Neural crest cell (in vitro differentiated cells): ENCODE measurements at regions not wholly inside any gene's neighbourhood (a gene's known extent, or its start where the extent isn't known, plus 50 kb on each side); places are given as distances from the start of the nearest gene placed in this dataset.
A peak's percentile ranks its signal among the peaks of the same experiment; 100 is the strongest.

Source experiments
- DNase-seq: peaks from one replicate; pipeline ENCODE4 v3.0.0; 2021; ENCODE audit warnings: low read depth, mixed read lengths, low spot score
- H3K27ac Mint-ChIP-seq: one replicate; pipeline ENCODE4 v1.8.0; 2021; ENCODE audit warnings: mild to moderate bottlenecking, mixed read lengths; ENCODE audit not compliant: unreplicated experiment
- H3K27me3 Mint-ChIP-seq: 2 replicates; pipeline ENCODE4 v1.8.0; 2021; ENCODE audit warnings: low read depth, mild to moderate bottlenecking, mixed read lengths
- H3K36me3 Mint-ChIP-seq: 2 replicates; pipeline ENCODE4 v1.8.0; 2021; ENCODE audit warnings: low read depth, mild to moderate bottlenecking, mixed read lengths
- H3K4me1 Mint-ChIP-seq: 2 replicates; pipeline ENCODE4 v1.8.0; 2021; ENCODE audit warnings: mixed read lengths
- H3K4me3 Mint-ChIP-seq: one replicate; pipeline ENCODE4 v1.8.0; 2021; ENCODE audit warnings: mild to moderate bottlenecking, mixed read lengths
- H3K9me3 Mint-ChIP-seq: 2 replicates; pipeline ENCODE4 v1.8.0; 2021; ENCODE audit warnings: mixed read lengths
- TF ChIP-seq, protein P1 (sequence below): fragments of 200-600 bp; sonication (generic); conservative IDR thresholded peaks from 2 replicates; pipeline ENCODE4 v1.5.0; 2021; ENCODE audit warnings: antibody characterized with exemption, mild to moderate bottlenecking

GRCh38 chr2:164439885-164440284 lies 181.4 kb downstream of the GRB14 start:
- no peaks in the 10 kb centered on the region for H3K27me3 Mint-ChIP-seq
- TF ChIP-seq, protein P1, sequence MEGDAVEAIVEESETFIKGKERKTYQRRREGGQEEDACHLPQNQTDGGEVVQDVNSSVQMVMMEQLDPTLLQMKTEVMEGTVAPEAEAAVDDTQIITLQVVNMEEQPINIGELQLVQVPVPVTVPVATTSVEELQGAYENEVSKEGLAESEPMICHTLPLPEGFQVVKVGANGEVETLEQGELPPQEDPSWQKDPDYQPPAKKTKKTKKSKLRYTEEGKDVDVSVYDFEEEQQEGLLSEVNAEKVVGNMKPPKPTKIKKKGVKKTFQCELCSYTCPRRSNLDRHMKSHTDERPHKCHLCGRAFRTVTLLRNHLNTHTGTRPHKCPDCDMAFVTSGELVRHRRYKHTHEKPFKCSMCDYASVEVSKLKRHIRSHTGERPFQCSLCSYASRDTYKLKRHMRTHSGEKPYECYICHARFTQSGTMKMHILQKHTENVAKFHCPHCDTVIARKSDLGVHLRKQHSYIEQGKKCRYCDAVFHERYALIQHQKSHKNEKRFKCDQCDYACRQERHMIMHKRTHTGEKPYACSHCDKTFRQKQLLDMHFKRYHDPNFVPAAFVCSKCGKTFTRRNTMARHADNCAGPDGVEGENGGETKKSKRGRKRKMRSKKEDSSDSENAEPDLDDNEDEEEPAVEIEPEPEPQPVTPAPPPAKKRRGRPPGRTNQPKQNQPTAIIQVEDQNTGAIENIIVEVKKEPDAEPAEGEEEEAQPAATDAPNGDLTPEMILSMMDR: no peak

DNA sequence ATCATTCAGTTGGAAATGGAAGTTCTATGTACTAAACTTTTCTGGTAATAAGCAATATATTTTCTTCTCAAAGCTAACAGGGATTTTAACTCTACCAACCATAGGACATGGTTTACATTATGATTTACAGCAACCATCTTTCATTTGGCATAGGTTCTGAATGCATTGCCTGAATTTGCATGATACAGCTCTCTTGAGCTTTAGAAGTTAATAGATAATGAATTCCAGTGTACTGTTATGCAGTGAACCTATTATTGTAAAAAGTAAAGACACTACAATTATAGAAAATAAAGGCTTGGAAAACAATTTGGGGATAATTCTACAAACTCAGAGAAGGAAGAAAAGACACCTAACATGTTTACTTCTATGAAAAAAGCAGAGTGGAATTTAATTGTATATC lies 182.0 kb downstream of the GRB14 start:
- Mint-ChIP-seq H3K4me1 (no peaks in the 10 kb centered on the region), H3K4me3 (no peak overlapping the region), H3K27me3 (no peaks in the 10 kb centered on the region), H3K36me3 (no peaks in the 10 kb centered on the region), H3K27ac (no peak overlapping the region), H3K9me3 (peaks cover 3% of the 10 kb centered on the region)
- DNase-seq: no peak
- TF ChIP-seq, protein P1: no peak

More at GRCh38 chr2:164439885-164440284, 181.4 kb downstream of the GRB14 start:
- Mint-ChIP-seq H3K36me3 (no peaks in the 10 kb centered on the region), H3K4me3 (no peak overlapping the region), H3K9me3 (peaks cover 3% of the 10 kb centered on the region), H3K4me1 (no peaks in the 10 kb centered on the region), H3K27ac (no peak overlapping the region)
- DNase-seq: no peak

DNA sequence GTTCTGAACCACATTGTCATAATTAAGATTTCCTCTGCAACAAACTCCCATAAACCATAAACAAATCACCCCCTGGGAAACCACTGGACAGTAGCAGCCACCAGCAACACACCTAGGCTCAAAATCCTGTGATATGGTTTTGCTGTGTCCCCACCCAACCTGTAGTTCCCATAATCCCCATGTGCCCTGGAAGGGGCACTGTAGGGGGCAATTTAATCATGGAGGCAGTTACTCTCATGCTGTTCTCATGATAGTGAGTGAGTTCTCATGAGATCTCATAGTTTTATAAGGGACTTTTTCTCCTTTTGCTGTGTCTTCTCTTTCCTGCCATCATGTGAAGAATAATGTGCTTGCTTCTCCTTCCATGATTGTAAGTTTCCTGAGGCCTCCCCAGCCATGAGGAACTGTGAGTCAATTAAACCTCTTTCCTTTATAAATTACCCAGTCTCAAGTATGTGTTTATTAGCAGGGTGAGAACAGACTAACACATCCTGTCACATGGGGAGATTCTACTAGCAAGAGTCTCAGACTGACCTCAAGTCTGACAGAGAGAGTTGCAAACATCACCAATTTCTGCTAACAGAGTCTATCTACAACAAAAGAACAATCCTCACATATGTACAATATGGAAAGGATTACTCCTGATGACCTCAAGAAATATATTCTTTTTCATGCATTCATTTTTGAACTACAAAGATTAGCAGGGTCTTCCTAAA lies 182.6 kb downstream of the GRB14 start:
- no peaks in the 10 kb centered on the region for H3K36me3 Mint-ChIP-seq
- peaks cover 3% of the 10 kb centered on the region for H3K9me3 Mint-ChIP-seq
- no peaks in the 10 kb centered on the region for H3K4me1 Mint-ChIP-seq
- no peak overlapping the region for H3K4me3 Mint-ChIP-seq
- TF ChIP-seq, protein P1: no peak
- H3K27me3 Mint-ChIP-seq: no peaks in the 10 kb centered on the region
- DNase-seq: no peak
- no peak overlapping the region for H3K27ac Mint-ChIP-seq

- TF ChIP-seq, protein P1: no peak
- Mint-ChIP-seq H3K27ac (no peak overlapping the region), H3K4me3 (no peak overlapping the region), H3K9me3 (peaks cover 3% of the 10 kb centered on the region), H3K36me3 (no peaks in the 10 kb centered on the region), H3K27me3 (no peaks in the 10 kb centered on the region), H3K4me1 (no peaks in the 10 kb centered on the region)
- no peak for DNase-seq
Observed at GRCh38 chr2:164436131-164436530, 185.2 kb downstream of the GRB14 start.

DNA sequence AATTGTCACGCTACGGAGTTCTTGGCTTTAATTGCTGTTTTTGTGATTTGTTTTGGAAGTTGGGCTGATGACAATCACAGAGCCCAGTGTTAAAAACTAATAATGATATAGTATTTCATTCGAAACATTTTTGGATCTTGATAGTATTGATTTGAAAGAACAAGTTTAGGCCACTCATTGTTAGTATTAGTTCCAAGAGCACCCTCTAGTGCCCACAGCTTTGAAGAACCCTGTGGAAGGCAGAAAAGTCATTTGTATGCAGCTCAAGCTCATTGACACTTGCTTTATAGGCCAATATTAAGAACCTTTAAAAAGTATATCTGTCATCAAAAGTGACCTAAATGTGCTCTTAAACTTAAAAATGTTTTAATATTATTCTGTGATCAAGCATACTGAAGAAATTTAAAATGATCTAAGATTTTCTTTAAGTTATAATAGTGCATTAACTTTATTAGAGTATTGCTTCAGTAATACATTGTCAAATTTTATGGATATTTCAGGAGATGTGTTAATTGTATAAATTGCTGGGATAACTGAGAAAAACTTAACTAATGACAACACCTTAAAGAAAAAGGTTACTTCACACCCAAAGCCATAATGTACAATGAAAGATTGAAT lies 191.0 kb downstream of the GRB14 start:
- Mint-ChIP-seq H3K4me3 (no peak overlapping the region), H3K9me3 (no peaks in the 10 kb centered on the region)

More for the DNA sequence above, 191.0 kb downstream of the GRB14 start:
- DNase-seq: peak; percentile 47
- TF ChIP-seq, protein P1: peak; percentile 80
- no peak overlapping the region for H3K27ac Mint-ChIP-seq
- H3K27me3 Mint-ChIP-seq: no peaks in the 10 kb centered on the region
- H3K4me1 Mint-ChIP-seq: peaks cover 23% of the 10 kb centered on the region
- no peaks in the 10 kb centered on the region for H3K36me3 Mint-ChIP-seq
